OCI-LY1 (cell line): ENCODE measurements at regions not wholly inside any gene's neighbourhood (a gene's known extent, or its start where the extent isn't known, plus 50 kb on each side); places are given as distances from the start of the nearest gene placed in this dataset.

ENCODE experiments used
- H2AFZ ChIP-seq: fragments of 200-600 bp; sonication (generic), shearing (Covaris generic); 2 replicates; pipeline ENCODE4 v1.6.0; 2014; ENCODE audit warnings: antibody characterized with exemption, mild to moderate bottlenecking, low read length
- H3F3A ChIP-seq: fragments of 200-600 bp; sonication (generic), shearing (Covaris generic); 2 replicates; pipeline ENCODE4 v1.6.0; 2014; ENCODE audit warnings: mild to moderate bottlenecking, antibody characterized with exemption, low read length, moderate library complexity; ENCODE audit not compliant: insufficient read depth
- H3K27ac ChIP-seq: fragments of 200-600 bp; sonication (generic); 2 replicates; pipeline ENCODE4 v1.5.1; 2014; ENCODE audit warnings: low read length, mixed run types, mild to moderate bottlenecking, low read depth; ENCODE audit not compliant: poor library complexity, severe bottlenecking
- H3K27me3 ChIP-seq: fragments of 200-600 bp; sonication (generic); 2 replicates; pipeline ENCODE4 v1.6.0; 2014; ENCODE audit warnings: antibody characterized with exemption, mild to moderate bottlenecking, low read length, moderate library complexity; ENCODE audit not compliant: insufficient read depth
- H3K36me3 ChIP-seq: fragments of 200-600 bp; sonication (generic); 2 replicates; pipeline ENCODE4 v1.6.1; 2014; ENCODE audit warnings: mild to moderate bottlenecking, antibody characterized with exemption, low read length, moderate library complexity, mixed read lengths; ENCODE audit not compliant: insufficient read depth
- H3K4me1 ChIP-seq: fragments of 200-600 bp; sonication (generic); 2 replicates; pipeline ENCODE4 v1.5.1; 2014; ENCODE audit warnings: mild to moderate bottlenecking, low read length, moderate library complexity; ENCODE audit not compliant: insufficient read depth, severe bottlenecking
- H3K4me2 ChIP-seq: fragments of 200-600 bp; sonication (generic), shearing (Covaris generic); 2 replicates; pipeline ENCODE4 v1.6.1; 2014; ENCODE audit warnings: low read length
- H3K4me3 ChIP-seq: fragments of 200-600 bp; sonication (generic); 2 replicates; pipeline ENCODE4 v1.5.1; 2014; ENCODE audit warnings: low read length, low read depth, mild to moderate bottlenecking, mixed read lengths; ENCODE audit not compliant: poor library complexity, severe bottlenecking
- H3K79me2 ChIP-seq: fragments of 200-600 bp; shearing (Covaris generic); 2 replicates; pipeline ENCODE4 v1.6.1; 2016; ENCODE audit warnings: mixed run types, low read length, mixed read lengths; ENCODE audit not compliant: insufficient read depth
- H3K9ac ChIP-seq: fragments of 200-600 bp; sonication (generic), shearing (Covaris generic); 2 replicates; pipeline ENCODE4 v1.6.1; 2014; ENCODE audit warnings: mild to moderate bottlenecking, low read length, mixed read lengths
- H3K9me2 ChIP-seq: fragments of 200-600 bp; sonication (generic), shearing (Covaris generic); 2 replicates; pipeline ENCODE4 v1.6.1; 2014; ENCODE audit warnings: low read depth, mild to moderate bottlenecking, low read length, mixed read lengths
- H3K9me3 ChIP-seq: fragments of 200-600 bp; shearing (Covaris generic); 2 replicates; pipeline ENCODE4 v1.6.1; 2014; ENCODE audit warnings: low read length, mixed read lengths
- H4K20me1 ChIP-seq: fragments of 200-600 bp; sonication (generic), shearing (Covaris generic); 2 replicates; pipeline ENCODE4 v1.6.0; 2016; ENCODE audit warnings: mild to moderate bottlenecking, low read length; ENCODE audit not compliant: insufficient read depth
- EZH2 ChIP-seq: fragments of 200-600 bp; sonication (generic), shearing (Covaris generic); IDR thresholded peaks from 2 replicates; pipeline ENCODE4 v1.8.0; 2017; ENCODE audit warnings: borderline replicate concordance, mixed run types, mild to moderate bottlenecking, antibody characterized with exemption, low read length, moderate library complexity, mixed read lengths
- TF ChIP-seq, protein P1 (sequence below): fragments of 200-600 bp; sonication (generic), shearing (Covaris generic); IDR thresholded peaks from 2 replicates; pipeline ENCODE4 v1.5.1; 2017; ENCODE audit warnings: mild to moderate bottlenecking, antibody characterized with exemption, low read length, moderate library complexity, mixed read lengths

DNA sequence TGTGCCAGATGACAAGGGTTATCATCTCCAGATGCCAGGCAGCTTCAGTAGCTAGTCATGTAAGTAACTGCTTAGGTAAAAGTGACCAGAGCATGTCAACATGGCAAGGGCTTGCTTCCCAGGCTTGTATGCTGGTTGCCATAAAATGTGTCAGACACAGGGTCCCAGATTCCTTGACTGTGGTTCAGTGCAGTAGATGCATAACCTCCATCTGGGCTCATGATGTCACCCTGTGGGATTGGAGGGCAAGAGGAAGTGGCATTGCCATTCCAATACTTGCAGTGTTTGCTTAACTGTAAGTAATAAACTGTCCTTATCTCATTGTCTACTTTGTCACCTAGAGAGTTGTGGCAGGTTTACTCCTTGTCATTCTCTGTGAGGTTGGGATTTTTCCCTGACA, 226.8 kb downstream of the PCDH17 start:
- H3K36me3 ChIP-seq: no peaks in the 10 kb centered on the region
- H3K27me3 ChIP-seq: no peaks in the 10 kb centered on the region
- H4K20me1 ChIP-seq: no peaks in the 10 kb centered on the region
- H3K9me2 ChIP-seq: no peaks in the 10 kb centered on the region
- no peaks in the 10 kb centered on the region for H3K79me2 ChIP-seq
- no peaks in the 10 kb centered on the region for H3K4me1 ChIP-seq
- no peak overlapping the region for H2AFZ ChIP-seq
- H3K4me3 ChIP-seq: no peak overlapping the region
- no peak overlapping the region for H3K27ac ChIP-seq
- no peaks in the 10 kb centered on the region for H3K9me3 ChIP-seq
- H3K4me2 ChIP-seq: no peak overlapping the region
- TF ChIP-seq, protein P1, sequence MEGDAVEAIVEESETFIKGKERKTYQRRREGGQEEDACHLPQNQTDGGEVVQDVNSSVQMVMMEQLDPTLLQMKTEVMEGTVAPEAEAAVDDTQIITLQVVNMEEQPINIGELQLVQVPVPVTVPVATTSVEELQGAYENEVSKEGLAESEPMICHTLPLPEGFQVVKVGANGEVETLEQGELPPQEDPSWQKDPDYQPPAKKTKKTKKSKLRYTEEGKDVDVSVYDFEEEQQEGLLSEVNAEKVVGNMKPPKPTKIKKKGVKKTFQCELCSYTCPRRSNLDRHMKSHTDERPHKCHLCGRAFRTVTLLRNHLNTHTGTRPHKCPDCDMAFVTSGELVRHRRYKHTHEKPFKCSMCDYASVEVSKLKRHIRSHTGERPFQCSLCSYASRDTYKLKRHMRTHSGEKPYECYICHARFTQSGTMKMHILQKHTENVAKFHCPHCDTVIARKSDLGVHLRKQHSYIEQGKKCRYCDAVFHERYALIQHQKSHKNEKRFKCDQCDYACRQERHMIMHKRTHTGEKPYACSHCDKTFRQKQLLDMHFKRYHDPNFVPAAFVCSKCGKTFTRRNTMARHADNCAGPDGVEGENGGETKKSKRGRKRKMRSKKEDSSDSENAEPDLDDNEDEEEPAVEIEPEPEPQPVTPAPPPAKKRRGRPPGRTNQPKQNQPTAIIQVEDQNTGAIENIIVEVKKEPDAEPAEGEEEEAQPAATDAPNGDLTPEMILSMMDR: no peak
- TF ChIP-seq EZH2: no peak
- H3K9ac ChIP-seq: no peak overlapping the region
- H3F3A ChIP-seq: no peaks in the 10 kb centered on the region

DNA sequence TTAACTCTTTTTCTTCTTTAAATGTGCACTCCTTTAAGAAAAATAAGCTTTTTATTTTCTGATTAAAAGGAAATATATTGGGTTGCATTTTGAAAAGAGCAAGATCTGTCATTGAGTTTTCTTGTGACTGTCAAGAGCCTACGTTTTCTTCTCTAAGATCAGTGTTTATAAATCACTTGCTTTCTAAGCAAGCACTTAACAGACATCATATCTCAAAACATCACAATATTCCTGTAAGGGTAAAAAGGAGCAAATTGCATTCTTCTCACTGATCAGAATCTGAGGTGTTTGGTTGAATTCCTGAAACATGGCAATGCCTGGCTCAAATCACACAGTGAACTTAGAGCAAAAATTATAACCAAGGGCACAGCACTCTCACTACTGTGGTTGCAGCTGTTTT, 231.3 kb downstream of the PCDH17 start:
- Histone ChIP-seq H3K9me3 (no peaks in the 10 kb centered on the region), H2AFZ (no peak overlapping the region), H3K4me2 (no peak overlapping the region), H3K27me3 (no peaks in the 10 kb centered on the region), H3K9me2 (no peaks in the 10 kb centered on the region), H3K79me2 (no peaks in the 10 kb centered on the region), H3K9ac (no peak overlapping the region), H3K27ac (no peak overlapping the region), H3K36me3 (no peaks in the 10 kb centered on the region), H4K20me1 (no peaks in the 10 kb centered on the region), H3K4me1 (no peaks in the 10 kb centered on the region), H3K4me3 (no peak overlapping the region), H3F3A (no peaks in the 10 kb centered on the region)
- no peak for TF ChIP-seq EZH2
- TF ChIP-seq, protein P1: no peak

DNA sequence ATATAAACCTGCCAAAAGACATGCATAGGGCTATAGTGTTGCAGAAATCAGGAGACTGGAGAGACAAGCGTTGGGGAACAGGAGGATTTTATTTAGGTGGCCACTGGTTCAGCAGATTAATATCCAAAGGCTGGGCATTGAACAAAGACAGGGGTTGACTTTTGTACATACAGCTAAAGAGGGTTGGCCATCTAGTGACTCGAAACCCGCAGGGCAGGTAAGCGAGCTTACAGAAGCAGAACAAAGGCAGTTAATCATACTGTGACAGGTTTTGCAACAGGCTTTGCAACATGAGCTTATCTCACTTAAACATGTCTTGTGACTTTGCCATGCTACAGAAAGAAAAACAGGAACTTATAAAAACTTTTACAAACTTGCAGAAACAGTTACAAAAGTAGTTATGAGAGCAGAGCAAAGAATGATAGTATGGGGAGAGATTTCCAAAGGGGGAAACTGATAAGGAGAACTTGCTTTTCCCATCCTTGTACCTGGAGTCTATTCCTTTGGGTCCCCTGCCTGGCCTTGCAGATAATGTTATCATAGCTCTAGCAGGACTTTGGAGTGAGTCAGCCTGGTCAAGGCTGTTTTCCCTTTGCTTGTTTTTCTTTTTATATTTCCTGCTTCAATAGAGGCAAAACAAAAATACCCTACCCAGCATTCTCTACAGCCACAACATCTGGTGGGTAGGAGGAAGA, 234.2 kb downstream of the PCDH17 start:
- H3K9ac ChIP-seq: no peak overlapping the region
- TF ChIP-seq, protein P1: no peak
- TF ChIP-seq EZH2: no peak
- no peaks in the 10 kb centered on the region for H3K27me3 ChIP-seq
- H3K4me3 ChIP-seq: no peak overlapping the region
- no peaks in the 10 kb centered on the region for H3K9me2 ChIP-seq
- no peak overlapping the region for H3K27ac ChIP-seq
- H3K79me2 ChIP-seq: no peaks in the 10 kb centered on the region
- no peaks in the 10 kb centered on the region for H3K36me3 ChIP-seq
- H2AFZ ChIP-seq: no peak overlapping the region
- no peak overlapping the region for H3K4me2 ChIP-seq
- H4K20me1 ChIP-seq: no peaks in the 10 kb centered on the region
- no peaks in the 10 kb centered on the region for H3F3A ChIP-seq
- H3K9me3 ChIP-seq: no peaks in the 10 kb centered on the region
- H3K4me1 ChIP-seq: no peaks in the 10 kb centered on the region
